GM18505 (cell line): ENCODE measurements at regions not wholly inside any gene's neighbourhood (a gene's known extent, or its start where the extent isn't known, plus 50 kb on each side); places are given as distances from the start of the nearest gene placed in this dataset.
A peak's percentile ranks its signal among the peaks of the same experiment; 100 is the strongest.
"Not testable (repeated sequence)": the region's sequence is repeated elsewhere in the genome, so short reads cannot be mapped to it uniquely, and the experiment has no call there.

Experiments used
- ATAC-seq: cut with Tn5 transposase; IDR thresholded peaks from one replicate; pipeline ENCODE4 v1.9.1; 2021; ENCODE audit not compliant: unreplicated experiment
- POLR2A ChIP-seq: IDR thresholded peaks from 4 replicates; pipeline ENCODE4 v1.6.1; 2011; ENCODE audit warnings: borderline replicate concordance; ENCODE audit not compliant: insufficient read depth, insufficient read length; ENCODE audit errors: extremely low read depth

DNA sequence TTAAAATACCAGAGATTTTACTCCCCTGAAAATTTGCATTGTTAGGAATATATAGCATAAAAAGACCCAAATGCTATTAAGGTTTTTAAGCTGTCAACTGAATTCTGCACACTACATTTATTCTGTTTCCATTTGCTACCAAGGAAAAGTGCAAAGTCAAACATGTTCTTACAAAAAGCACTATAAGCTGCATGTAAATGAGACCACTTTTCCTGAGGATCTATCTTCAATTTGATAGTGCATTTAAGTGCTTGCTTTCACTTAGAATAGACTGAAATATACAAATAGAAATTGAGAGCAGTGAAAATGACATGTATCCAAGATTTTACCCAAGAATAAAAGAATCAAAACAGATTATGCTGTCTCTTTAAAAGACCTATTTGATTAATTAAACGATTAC, 1216.2 kb downstream of the ROBO2 start:
- no peak for TF ChIP-seq POLR2A
- no peak for ATAC-seq

DNA sequence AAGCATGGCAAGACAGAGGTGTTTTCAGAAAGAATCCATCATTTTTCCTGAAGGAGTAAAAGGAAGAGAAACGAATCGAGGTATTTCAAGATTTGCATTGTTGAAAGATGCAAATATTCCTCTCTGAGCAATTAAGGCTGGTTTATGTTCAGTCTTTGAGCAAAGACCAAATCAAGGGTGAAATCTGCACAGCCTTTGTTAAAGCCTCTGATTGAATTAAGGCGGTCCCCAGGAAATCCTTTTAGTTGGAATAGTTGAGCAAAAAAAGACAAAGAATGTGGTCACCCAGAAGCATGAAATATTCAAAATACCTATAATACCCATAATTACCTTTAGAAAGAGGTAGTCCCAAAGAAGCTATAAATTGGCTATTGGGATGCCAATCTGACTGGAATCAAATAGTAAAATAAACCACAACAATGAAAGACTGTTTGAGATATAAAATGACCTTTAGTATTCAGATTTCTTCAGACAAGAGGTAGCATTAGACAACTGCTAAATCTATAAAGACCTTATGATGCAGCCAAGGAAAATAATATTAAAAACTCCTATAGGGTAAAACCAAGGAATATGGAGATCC, 1218.1 kb downstream of the ROBO2 start:
- no peak for TF ChIP-seq POLR2A
- no peak for ATAC-seq

DNA sequence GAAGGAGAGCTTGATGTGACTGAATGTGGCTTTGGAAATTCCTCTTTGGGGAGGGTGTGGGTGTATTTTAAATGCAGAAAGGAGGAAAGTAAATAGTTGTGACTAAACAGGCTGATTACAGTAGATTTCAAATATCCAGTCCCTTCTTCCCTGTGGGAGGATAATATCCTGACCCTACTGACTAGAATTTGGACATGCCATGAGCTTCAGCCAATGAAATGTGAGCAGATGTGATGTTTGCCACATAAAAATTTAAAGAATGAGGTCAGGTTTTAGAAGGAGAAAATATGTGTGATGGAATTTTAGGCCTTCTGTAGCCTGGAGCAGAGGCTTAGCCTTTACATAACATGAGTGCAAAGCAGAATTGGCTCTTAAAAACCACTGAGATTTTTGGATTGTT, 1218.9 kb downstream of the ROBO2 start:
- ATAC-seq, result no peak

DNA sequence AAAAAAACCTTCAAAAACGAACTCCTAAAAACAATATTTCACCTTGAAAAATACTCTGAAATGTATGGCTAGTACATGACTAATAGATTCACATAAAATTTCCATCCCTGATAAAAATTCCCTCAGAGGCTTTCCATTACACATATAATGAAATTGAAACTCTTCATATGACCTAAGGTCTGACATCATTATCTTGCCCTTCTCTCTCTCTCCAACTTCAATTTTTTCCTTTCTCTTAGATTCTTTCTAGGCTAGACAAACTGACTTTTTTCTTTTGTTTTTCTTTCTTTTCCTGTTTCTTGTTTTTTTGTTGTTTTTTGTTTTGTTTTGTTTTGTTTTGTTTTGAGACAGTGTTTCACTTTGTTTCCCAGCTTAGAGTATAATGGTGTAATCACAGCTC, 1220.5 kb downstream of the ROBO2 start:
- no peak for ATAC-seq
- no peak for TF ChIP-seq POLR2A

More for the DNA sequence above, 1218.9 kb downstream of the ROBO2 start:
- TF ChIP-seq POLR2A, result no peak

DNA sequence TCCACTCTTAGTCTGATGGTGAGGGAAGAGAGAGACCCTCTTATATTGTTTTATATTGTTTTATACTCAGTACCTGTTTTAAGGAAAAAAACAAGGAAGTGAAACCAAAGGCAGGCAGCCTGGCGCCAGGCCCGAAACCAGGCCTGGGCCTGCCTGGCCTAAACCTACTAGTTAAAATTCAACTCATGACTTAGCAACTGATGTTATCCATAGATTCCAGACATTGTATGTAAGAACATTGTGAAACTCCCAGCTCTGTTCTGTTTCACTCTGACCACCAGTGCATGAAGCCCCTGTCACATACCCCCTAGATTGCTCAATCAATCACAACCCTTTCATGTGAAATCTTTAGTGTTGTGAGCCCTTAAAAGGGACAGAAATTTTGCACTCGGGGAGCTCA, 1226.7 kb downstream of the ROBO2 start:
- not testable (repeated sequence) for ATAC-seq

DNA sequence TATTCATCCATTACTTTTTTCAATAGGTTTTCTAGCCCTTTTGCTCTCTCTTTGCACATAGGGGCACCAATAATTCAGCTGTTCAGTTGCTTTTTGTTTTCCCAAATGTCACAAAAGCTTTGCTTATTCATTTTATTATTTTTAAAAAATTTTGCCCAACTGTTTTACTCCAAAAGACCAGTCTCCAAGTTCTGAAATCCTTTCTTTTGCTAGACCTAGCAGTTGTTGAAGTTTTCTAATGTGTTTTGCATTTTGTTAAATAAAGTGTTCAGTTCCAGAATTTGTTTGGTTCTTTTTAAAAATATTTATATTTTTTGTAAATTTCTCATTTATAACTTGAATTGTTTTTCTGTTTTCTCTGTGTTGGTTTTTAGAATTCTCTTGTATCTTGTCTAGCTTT, 1227.3 kb downstream of the ROBO2 start:
- TF ChIP-seq POLR2A, result no peak
- no peak for ATAC-seq

DNA sequence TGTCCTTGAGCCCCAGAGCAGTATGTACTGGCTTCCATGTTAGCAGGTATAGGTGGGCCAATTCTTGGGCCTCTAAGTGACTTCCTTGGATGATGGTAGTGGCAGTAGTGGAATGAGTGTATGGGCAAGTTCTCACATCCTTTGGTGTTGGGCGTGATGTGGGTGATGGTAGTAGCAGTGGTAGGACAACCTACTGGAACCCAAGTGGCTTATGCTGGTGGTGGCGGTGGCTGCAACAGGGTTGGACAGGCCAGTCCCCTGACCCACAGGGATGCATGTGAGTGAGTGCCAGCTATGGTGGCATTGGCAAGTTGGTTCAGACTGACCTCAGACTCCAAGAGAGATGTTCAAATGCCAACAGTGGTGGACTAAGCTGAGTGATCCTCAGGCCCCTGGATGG, 1228.2 kb downstream of the ROBO2 start:
- no peak for ATAC-seq
- TF ChIP-seq POLR2A, result no peak

DNA sequence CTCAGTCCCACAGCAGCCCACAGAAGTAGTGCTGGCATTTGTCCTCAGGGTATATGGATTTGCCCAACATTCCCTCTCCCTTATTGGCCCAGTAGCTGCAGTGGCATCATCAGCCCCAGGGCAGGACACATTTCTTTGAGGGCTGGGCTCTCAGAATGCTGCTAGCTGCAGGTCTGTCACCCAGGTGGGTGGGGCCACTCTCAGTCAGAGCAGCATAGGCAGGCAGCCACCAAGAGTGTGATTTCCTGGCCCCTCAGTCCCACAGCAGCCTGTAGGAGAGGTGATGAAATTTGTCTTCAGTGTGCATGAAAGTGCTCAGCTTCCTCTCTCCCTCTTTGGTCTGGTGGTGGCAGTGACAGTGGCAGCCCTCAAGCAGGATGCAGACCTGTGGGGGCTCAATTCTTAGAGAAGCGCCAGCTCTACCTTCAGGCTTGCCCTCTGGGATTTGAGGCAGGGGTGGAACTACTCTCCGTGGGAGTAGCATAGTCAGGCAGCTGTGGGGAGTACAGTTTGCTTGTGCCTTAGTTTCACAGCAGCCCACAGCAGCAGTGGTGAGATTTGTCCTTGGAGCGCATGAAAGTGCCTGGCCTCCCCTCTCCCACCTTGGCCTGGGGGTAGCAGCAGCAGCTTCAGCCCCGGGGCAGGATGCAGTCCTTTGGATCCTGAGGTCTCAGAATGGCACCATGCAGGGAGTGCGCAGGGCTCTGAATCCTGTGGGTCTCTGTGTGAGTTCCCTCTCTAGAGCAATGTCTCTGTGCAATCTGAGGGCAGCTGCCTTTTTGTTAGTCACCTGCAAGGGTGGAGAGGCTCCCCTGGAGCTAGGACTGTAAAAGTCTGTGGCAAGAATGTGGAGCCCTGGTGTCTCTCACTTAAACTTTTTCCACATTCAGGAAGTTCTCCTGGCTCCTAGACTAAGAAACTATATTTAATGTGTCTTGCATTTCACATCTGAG, 1229.1 kb downstream of the ROBO2 start:
- TF ChIP-seq POLR2A, result no peak
- ATAC-seq, result no peak

DNA sequence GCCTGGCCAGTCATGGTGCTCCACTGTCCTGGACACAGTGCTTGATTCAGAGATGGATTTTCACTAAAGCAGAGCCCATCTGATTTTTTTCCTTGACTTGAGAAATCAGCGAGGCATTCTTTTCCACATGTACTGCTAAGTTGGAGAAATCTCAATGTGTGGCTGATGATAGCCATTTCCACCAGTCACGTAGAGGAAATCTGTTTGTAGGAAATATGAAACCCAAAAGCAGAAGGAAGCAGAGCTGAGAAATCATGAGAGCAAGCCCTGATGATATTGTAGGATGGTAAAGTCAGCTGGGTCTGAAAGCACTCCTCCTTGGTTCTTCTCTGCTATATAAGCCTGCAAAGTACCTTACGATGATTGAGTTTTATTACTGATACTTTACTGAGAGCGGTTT, 1233.4 kb downstream of the ROBO2 start:
- no peak for TF ChIP-seq POLR2A
- no peak for ATAC-seq

DNA sequence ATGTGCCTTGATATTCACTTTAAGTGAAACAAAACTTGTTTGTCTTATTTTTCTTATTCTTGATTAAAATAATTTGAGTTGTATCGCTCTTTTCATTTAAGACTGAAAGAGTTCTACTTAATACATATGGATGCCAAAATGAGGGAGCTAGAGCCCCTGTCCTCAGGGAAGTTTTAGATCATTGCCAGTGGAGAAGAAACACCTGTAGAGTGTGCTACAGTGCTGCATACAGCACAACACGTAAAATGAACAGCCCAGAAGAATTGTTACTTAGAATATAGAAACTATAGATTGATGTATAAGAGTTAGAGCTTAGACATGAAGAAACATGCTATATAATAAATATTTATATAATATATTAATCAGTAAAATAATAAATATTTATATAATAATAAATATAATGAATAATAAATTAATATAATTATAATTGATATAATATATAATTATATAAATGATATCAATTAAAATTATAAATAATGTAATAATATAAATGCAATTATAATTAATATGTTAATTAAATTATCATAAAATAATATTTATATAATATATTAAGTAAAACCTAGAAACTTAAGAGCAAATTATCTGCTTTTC, 1234.7 kb downstream of the ROBO2 start:
- TF ChIP-seq POLR2A, result no peak
- ATAC-seq, result no peak

DNA sequence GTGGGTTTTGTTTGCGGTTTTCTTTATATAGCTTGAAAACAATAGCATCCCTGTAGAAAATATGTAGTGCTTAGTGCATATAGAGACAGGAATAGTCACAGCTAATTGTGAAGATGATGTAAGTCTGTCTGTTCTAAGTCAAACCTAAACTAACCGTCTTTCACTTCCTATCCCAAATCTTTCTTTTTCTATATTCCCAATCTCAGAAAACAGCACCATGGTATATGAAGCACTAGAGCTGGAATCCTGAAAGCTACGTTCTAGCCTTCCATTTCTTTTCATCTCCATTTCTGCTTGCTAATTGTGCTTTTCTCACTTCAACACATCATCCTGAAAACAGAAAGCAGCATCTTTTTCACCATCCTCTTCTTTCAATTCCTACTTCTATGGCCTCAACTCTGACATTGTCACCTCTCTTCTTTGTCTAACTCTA, 1235.5 kb downstream of the ROBO2 start:
- no peak for ATAC-seq
- no peak for TF ChIP-seq POLR2A

DNA sequence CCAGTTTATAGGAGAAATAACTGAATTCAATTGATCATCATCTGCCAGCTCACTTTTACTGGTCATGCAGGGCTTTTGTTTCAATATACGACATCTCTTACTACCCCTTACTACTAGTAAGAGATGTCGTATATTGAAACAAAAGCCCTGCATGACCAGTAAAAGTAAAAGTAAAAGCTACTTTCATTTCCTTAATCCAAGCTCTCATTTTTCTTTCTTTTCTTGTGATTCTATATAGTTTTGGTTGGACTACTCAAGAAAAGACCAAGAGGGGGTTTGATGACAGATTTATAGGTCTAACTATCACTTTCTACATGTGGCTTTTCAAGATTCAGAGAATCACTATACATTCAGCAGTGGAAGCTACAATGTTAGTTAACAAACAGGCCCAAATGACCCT, 1237.3 kb downstream of the ROBO2 start:
- ATAC-seq, result peak; percentile 65
- no peak for TF ChIP-seq POLR2A

DNA sequence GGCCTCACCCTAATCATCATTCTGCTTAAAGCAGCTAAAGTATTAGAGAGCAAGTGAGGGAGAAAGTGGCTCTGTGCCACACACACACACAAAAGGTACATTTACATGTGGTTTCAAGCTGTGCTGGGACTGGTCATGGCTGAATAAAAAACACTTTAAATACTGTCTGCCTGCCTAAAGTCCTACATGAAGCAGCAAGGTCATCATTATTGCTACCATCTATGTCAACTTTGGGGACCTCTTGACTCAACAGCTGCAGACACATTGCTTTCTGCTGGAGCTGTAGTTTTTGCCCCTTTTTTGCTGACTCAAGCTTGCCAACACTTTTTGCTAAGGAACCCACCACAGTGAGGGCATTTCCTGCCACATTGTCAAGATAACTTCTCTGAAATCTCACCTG, 1237.9 kb downstream of the ROBO2 start:
- no peak for TF ChIP-seq POLR2A
- peak; percentile 45 for ATAC-seq

DNA sequence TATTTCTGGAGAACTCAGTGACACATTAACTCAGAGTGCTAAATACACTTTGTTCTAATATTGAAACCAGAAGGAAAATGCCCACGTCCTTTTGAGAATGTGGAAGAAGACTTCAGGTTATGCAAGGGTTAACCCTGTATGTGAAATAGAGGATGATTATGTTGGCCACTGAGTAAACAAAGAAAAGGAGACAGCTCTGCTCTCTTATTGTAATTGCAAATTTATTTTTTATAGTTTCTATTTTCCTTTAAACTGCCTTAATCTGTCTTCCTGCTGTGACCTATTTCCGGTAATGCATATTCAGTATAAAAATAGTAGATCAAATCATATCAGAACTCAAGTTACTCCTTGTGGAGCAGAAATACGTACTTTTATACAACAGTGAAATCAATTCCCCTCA, 1239.2 kb downstream of the ROBO2 start:
- TF ChIP-seq POLR2A, result no peak
- no peak for ATAC-seq
